ENCODE measurements at regions not wholly inside any gene's neighbourhood (a gene's known extent, or its start where the extent isn't known, plus 50 kb on each side); places are given as distances from the start of the nearest gene placed in this dataset.

GRCh38 chr13:85461621-85462020, 337.6 kb downstream of the SLITRK6 start:
- TF ChIP-seq CTCF (conservative IDR thresholded peaks at IDR 0.05; ENCODE audit: low read depth, low read length) (no peak), EZH2 (IDR thresholded peaks at IDR 0.05; ENCODE audit: low read length, unreplicated experiment) (no peak)
